GM10266 (cell line): ENCODE measurements at regions not wholly inside any gene's neighbourhood (a gene's known extent, or its start where the extent isn't known, plus 50 kb on each side); places are given as distances from the start of the nearest gene placed in this dataset.

Experiments used
- DNase-seq: peaks from one replicate; pipeline ENCODE4 v3.0.0; 2012; ENCODE audit errors: extremely low spot score
- CTCF ChIP-seq: IDR thresholded peaks from 2 replicates; pipeline ENCODE4 v1.5.1; 2012; ENCODE audit warnings: mild to moderate bottlenecking, low read depth; ENCODE audit not compliant: control insufficient read depth, insufficient read depth; ENCODE audit errors: missing control alignments

GRCh38 chr12:102622618-102623017, 142.3 kb upstream of the IGF1 start:
- DNase-seq, result no peak
- no peak for TF ChIP-seq CTCF

DNA sequence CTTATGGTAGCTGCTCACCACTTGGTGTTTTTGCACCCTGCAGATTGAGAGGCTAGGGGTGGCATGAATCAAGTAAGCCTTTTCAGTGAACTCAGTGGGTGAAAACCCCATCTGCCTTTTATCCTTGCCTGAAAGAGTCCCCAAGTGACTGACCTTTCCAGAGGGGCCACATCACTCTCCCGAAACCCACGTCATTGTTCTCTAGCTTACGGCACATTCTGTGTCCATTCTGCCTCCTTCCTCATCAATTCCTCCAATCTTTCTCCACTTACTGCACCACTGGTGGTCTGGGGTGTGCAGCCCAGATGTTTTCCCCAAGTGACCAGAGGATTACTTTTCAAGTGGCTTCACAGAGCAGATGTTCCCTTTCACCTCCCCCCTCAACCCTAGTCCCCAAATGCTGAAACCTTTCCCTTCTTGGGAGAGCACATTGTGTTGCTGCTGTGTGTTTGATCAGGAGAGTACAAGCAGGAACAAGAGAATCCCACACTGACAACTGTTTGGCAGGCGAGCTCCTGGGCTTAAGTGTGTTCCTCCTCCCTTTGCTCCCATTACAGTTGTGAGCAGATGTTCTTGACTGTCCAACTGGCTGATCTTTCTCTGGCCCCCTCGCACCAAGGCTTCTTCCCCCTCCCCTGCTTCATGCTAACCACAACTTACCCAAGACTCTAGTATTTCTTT, 138.0 kb upstream of the IGF1 start:
- DNase-seq, result no peak
- TF ChIP-seq CTCF, result no peak

DNA sequence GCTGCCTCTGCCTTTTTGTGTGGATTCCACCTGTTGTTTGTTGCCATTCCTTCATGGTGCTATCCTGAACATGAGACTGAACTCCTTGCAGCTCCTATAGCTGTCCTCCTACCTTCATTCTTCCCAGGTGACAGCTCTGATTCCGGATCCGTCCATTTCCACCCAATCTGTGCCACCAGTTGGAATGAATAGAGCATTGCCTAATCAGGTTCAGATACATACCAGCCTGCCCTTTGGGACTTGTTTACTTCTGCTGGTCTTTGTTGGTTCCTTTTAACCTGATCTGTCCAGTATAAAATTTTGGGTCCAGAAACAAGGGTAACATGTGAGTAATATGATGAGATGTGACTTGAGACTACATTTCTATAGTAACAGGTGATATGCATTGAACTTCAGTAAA, 136.3 kb upstream of the IGF1 start:
- no peak for DNase-seq
- TF ChIP-seq CTCF, result no peak

DNA sequence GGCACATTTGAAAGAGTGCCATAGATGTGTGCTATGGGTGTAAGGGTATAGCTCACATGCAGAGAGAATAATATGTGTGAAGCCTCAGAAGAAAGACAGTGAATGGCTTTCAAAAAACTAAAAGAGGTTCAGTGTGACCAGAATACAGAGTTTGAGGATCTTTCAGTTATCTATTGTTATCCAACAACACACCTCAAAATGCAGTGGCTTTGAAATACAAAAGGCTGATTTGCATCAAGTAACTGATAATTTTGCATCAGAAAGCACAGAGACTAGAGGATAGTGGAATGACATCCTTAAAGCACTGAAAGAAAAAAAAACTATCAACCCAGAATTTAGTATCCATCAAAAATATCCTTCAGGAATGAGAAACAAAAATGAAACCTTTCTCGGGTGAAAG, 131.6 kb upstream of the IGF1 start:
- DNase-seq, result no peak
- TF ChIP-seq CTCF, result no peak

DNA sequence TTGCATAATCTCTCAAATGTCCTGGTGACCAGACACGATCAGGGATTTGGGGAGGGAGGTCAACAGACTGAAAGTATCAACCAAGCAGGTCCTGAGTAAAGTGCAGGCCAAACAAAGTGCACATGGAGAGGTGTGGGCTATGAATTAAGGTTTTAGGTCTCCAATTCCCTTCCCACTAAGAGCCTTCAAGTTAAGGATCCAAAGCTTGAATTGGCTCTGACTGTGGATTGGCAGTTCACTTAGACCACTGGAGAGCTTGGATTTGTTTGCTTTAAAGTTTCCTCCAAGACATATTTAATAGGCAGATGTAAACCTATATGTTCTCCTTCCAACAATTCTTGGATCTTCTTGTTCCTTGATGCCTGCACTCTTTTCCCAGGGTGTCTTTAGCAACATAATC, 129.6 kb upstream of the IGF1 start:
- no peak for TF ChIP-seq CTCF
- no peak for DNase-seq

GRCh38 chr12:102603021-102603420, 122.7 kb upstream of the IGF1 start:
- TF ChIP-seq CTCF, result no peak
- no peak for DNase-seq

- no peak for TF ChIP-seq CTCF
Observed at GRCh38 chr12:102602521-102602920, 122.2 kb upstream of the IGF1 start.

More at GRCh38 chr12:102602521-102602920, 122.2 kb upstream of the IGF1 start:
- no peak for DNase-seq
